Brain pericyte (primary cell): ENCODE measurements at regions not wholly inside any gene's neighbourhood (a gene's known extent, or its start where the extent isn't known, plus 50 kb on each side); places are given as distances from the start of the nearest gene placed in this dataset.

Experiments
- DNase-seq: peaks from one replicate; pipeline ENCODE4 v3.0.0-alpha.2; 2012; ENCODE audit warnings: low read depth, low spot score

GRCh38 chr4:24164797-24165196 lies 274.9 kb upstream of the PPARGC1A start:
- DNase-seq = no peak

- no peak for DNase-seq
Observed at GRCh38 chr4:24164054-24164693, 274.3 kb upstream of the PPARGC1A start.

GRCh38 chr4:24163314-24163713 lies 273.5 kb upstream of the PPARGC1A start:
- no peak for DNase-seq

GRCh38 chr4:24160358-24160757 lies 270.5 kb upstream of the PPARGC1A start:
- no peak for DNase-seq

- DNase-seq = no peak
Observed at GRCh38 chr4:24158031-24158430, 268.2 kb upstream of the PPARGC1A start.

- DNase-seq = no peak
Observed at GRCh38 chr4:24150034-24150433, 260.2 kb upstream of the PPARGC1A start.

GRCh38 chr4:24146127-24146526 lies 256.3 kb upstream of the PPARGC1A start:
- no peak for DNase-seq

GRCh38 chr4:24145591-24145990 lies 255.7 kb upstream of the PPARGC1A start:
- no peak for DNase-seq

GRCh38 chr4:24144381-24144780 lies 254.5 kb upstream of the PPARGC1A start:
- DNase-seq = no peak

GRCh38 chr4:24143741-24144140 lies 253.9 kb upstream of the PPARGC1A start:
- no peak for DNase-seq

GRCh38 chr4:24141836-24142235 lies 252.0 kb upstream of the PPARGC1A start:
- DNase-seq = no peak

GRCh38 chr4:24140892-24141291 lies 251.0 kb upstream of the PPARGC1A start:
- DNase-seq = no peak

- DNase-seq = no peak
Observed at GRCh38 chr4:24137671-24138601, 248.1 kb upstream of the PPARGC1A start.

GRCh38 chr4:24131954-24132673 lies 242.3 kb upstream of the PPARGC1A start:
- DNase-seq = no peak

GRCh38 chr4:24130637-24131036 lies 240.8 kb upstream of the PPARGC1A start:
- DNase-seq = no peak

- no peak for DNase-seq
Observed at GRCh38 chr4:24126776-24127175, 236.9 kb upstream of the PPARGC1A start.

- no peak for DNase-seq
Observed at GRCh38 chr4:24121395-24122175, 231.7 kb upstream of the PPARGC1A start.

GRCh38 chr4:24117975-24118374 lies 228.1 kb upstream of the PPARGC1A start:
- no peak for DNase-seq

GRCh38 chr4:24116107-24116506 lies 226.3 kb upstream of the PPARGC1A start:
- no peak for DNase-seq

- no peak for DNase-seq
Observed at GRCh38 chr4:24114919-24115500, 225.2 kb upstream of the PPARGC1A start.

GRCh38 chr4:24114444-24114843 lies 224.6 kb upstream of the PPARGC1A start:
- DNase-seq = no peak
